ENCODE measurements at regions not wholly inside any gene's neighbourhood (a gene's known extent, or its start where the extent isn't known, plus 50 kb on each side); places are given as distances from the start of the nearest gene placed in this dataset.

DNA sequence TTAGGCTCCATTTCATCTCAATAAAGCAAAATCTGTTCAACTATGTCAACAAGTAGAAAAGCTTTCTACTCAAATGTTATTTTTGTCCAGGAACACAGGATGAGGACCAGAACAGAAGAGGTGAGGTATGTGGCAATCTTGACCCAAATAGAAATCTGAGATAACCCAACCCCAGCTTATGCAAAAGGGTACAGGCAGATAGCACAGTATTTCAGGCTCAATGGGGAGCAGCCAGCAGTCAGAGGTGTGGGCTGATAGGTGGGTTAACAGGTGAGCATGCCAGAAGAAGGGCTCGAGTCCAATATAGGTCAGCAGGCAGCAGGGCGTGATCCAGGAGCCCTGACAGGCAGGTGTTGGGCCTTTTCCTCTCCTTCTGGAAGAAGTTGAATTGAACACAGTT is 281.2 kb upstream of the NR2F2 start:
- in situ Hi-C loops (cut with MboI; ENCODE audit: low pct_unique_long_range_greater_than_20kb, low sequenced_read_pairs, unreplicated experiment): no loop called here
- no peak for TF ChIP-seq CTCF (IDR thresholded peaks at IDR 0.05; ENCODE audit: extremely low read depth, insufficient read depth, missing control alignments)

DNA sequence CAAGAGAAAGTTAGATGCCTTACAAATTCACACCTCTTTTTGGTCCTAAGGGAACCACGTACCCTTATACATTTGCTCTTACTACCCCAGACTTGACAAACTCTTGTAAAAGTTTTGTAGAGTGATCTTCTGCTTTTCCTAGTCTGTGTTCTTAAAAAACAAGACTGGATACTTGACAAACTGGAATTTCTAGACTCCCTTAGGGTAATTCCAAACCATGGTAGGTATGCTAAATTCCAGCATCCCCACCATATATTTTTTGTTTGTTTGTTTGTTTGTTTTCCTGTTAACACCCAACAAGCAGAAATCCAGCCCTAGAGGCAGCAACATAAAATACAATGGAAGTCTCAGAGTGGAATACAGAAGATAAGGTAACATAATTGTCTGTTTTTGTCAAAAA is 280.7 kb upstream of the NR2F2 start:
- DNase-seq (ENCODE audit: low spot score): no peak
- in situ Hi-C loops (cut with MboI; ENCODE audit: low pct_unique_long_range_greater_than_20kb, low sequenced_read_pairs, unreplicated experiment): no loop called here
- no peak for TF ChIP-seq CTCF (IDR thresholded peaks at IDR 0.05; ENCODE audit: extremely low read depth, insufficient read depth, missing control alignments)

More for the DNA sequence above, 281.2 kb upstream of the NR2F2 start:
- DNase-seq (ENCODE audit: low spot score): no peak

DNA sequence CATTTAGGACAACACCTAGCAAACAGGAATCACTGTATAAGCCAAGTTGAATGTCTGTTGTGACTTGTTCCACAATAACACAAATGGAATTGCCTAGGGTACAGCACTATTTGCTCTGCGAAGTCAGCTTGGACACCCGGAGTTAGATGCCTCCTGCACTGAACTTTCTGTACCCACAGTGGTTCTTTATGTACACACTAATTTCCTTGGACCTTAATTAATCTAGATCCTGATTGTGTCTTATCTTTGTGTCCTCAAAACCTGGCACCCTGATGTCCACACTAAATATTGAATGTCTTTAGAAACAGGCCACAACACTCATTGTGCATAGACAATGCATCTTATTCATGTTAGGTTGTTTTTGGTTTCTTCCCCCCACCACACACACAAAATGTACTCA is 278.9 kb upstream of the NR2F2 start:
- DNase-seq (ENCODE audit: low spot score): no peak
- in situ Hi-C loops (cut with MboI; ENCODE audit: low pct_unique_long_range_greater_than_20kb, low sequenced_read_pairs, unreplicated experiment): no loop called here
- no peak for TF ChIP-seq CTCF (IDR thresholded peaks at IDR 0.05; ENCODE audit: extremely low read depth, insufficient read depth, missing control alignments)

DNA sequence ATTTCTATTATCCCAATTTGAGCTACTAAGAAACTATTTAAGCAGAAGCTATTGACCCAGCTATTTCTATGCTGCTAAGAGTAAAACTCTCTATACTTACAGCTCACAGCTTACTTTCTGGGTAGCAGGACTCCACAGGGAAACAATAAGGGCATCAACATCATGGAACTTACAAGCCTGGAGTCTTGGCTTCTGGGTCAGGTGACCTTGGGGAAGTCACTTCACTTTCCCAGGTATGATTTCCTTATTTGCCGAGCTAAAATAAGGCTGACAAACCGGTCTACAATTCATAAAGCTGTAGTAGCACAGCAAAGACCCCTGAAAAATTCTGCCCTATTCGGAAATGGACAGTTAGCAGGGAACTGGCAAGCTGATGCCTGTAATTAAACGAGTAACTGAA is 278.3 kb upstream of the NR2F2 start:
- TF ChIP-seq CTCF (IDR thresholded peaks at IDR 0.05; ENCODE audit: extremely low read depth, insufficient read depth, missing control alignments): no peak
- in situ Hi-C loops (cut with MboI; ENCODE audit: low pct_unique_long_range_greater_than_20kb, low sequenced_read_pairs, unreplicated experiment): no loop called here
- no peak for DNase-seq (ENCODE audit: low spot score)

DNA sequence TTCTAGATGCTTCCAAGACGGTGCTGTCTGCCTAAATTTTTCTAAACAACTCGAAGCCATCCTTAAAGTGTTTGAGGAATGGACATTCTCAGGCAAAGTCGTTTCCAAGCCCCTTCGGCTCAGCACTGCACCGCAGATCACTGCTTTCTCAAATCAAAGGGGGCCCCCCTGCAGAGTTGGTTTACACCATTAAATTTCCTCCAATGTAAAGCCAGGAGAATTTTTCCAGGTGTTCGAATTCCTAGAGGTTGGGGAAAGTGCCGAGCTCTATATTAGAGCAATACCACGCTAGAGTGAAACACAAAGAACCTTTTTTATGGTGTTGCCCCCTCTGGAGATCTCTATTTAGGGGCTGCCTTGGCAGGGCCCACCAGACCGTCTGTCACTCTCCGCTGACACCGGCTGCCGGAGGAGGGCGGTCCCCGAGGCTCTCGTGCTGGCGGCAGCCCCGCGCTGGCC is 277.9 kb upstream of the NR2F2 start:
- no peak for TF ChIP-seq CTCF (IDR thresholded peaks at IDR 0.05; ENCODE audit: extremely low read depth, insufficient read depth, missing control alignments)
- DNase-seq (ENCODE audit: low spot score): no peak
- in situ Hi-C loops (cut with MboI; ENCODE audit: low pct_unique_long_range_greater_than_20kb, low sequenced_read_pairs, unreplicated experiment): no loop called here

DNA sequence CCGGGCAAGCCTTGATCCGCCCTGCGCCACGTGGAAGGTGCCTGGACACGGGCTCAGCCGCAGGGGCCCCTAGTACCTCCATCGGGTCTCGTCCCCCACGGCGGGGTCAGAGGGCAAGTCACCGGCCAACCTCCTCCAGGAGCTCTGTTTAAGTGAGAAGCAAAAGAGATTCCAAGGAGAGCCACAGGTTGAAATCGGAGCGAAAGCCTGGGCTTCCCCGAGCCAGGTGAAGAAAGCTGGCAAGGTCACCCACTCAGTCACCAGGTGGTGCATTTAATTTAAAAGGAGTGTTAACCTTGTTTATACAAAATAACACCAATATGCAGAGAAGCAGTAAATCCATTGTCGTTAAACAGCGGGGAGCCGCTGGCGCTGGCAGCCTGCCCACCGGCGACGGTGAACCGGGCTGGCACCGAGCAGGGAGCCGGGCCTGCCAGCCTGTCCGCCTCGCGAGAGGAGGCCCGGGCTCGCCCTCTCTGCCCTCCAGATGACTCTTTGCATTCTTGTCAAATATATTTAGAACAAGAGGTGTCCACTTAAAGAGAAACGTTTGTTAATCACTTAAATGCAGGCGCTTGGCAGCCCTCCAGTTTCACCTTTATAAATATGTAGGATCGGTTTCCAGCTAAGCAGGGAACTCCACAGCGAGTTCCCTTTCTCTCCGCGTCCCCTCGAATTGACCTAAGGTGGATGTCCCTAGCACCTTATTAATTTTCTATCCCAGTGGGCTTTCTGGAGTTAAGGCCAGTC is 277.3 kb upstream of the NR2F2 start:
- no peak for DNase-seq (ENCODE audit: low spot score)
- no peak for TF ChIP-seq CTCF (IDR thresholded peaks at IDR 0.05; ENCODE audit: extremely low read depth, insufficient read depth, missing control alignments)
- in situ Hi-C loops (cut with MboI; ENCODE audit: low pct_unique_long_range_greater_than_20kb, low sequenced_read_pairs, unreplicated experiment): no loop called here
